Endodermal cell (in vitro differentiated cells): ENCODE measurements at regions not wholly inside any gene's neighbourhood (a gene's known extent, or its start where the extent isn't known, plus 50 kb on each side); places are given as distances from the start of the nearest gene placed in this dataset.
A peak's percentile ranks its signal among the peaks of the same experiment; 100 is the strongest.

Source experiments
- DNase-seq: peaks from one replicate; pipeline ENCODE4 v3.0.0-alpha.2; 2017
- H3K27ac ChIP-seq: 2 replicates; pipeline ENCODE4 v1.5.1; 2013; ENCODE audit warnings: mild to moderate bottlenecking, low read depth, low read length, moderate library complexity
- H3K27me3 ChIP-seq: 2 replicates; pipeline ENCODE4 v1.6.1; 2013; ENCODE audit warnings: mild to moderate bottlenecking, low read length, moderate library complexity; ENCODE audit not compliant: insufficient read depth, control insufficient read depth, poor library complexity, severe bottlenecking
- H3K36me3 ChIP-seq: 2 replicates; pipeline ENCODE4 v1.7.0; 2013; ENCODE audit warnings: mild to moderate bottlenecking, low read length, moderate library complexity; ENCODE audit not compliant: control insufficient read depth, insufficient read depth
- H3K4me1 ChIP-seq: one replicate; pipeline ENCODE4 v1.7.0; 2013; ENCODE audit warnings: low read length; ENCODE audit not compliant: control insufficient read depth, insufficient read depth
- H3K4me3 ChIP-seq: 2 replicates; pipeline ENCODE4 v1.5.1; 2013; ENCODE audit warnings: mild to moderate bottlenecking, low read length, moderate library complexity
- H3K9ac ChIP-seq: 2 replicates; pipeline ENCODE4 v1.6.1; 2013; ENCODE audit warnings: mild to moderate bottlenecking, low read length, moderate library complexity; ENCODE audit not compliant: poor library complexity, severe bottlenecking; ENCODE audit errors: extremely low read depth
- H3K9me3 ChIP-seq: 2 replicates; pipeline ENCODE4 v1.6.1; 2013; ENCODE audit warnings: mild to moderate bottlenecking, low read length, moderate library complexity; ENCODE audit not compliant: control insufficient read depth
- H3K27ac Mint-ChIP-seq: 2 replicates; pipeline ENCODE4 v1.8.0; 2020; ENCODE audit warnings: mixed read lengths
- H3K27me3 Mint-ChIP-seq: 2 replicates; pipeline ENCODE4 v1.8.0; 2021; ENCODE audit warnings: mild to moderate bottlenecking, mixed read lengths; ENCODE audit not compliant: insufficient read depth
- H3K36me3 Mint-ChIP-seq: 2 replicates; pipeline ENCODE4 v1.8.0; 2020; ENCODE audit warnings: low read depth, mixed read lengths
- H3K4me1 Mint-ChIP-seq: 2 replicates; pipeline ENCODE4 v1.8.0; 2020; ENCODE audit warnings: mixed read lengths
- H3K4me3 Mint-ChIP-seq: 2 replicates; pipeline ENCODE4 v1.8.0; 2020; ENCODE audit warnings: mild to moderate bottlenecking, moderate library complexity, mixed read lengths
- H3K9me3 Mint-ChIP-seq: 2 replicates; pipeline ENCODE4 v1.8.0; 2020; ENCODE audit warnings: mild to moderate bottlenecking, mixed read lengths
- WGBS, 2 experiments: methylation state at CpG; one replicate each; pipeline versions ENCODE4 v1.1.5 to v1.1.7; 2013; ENCODE audit warnings: missing lambda C conversion rate in 2 of 2, mixed read lengths in 1 of 2; ENCODE audit not compliant: insufficient coverage in 1 of 2, insufficient read length in 1 of 2; 5-methylcytosine and 5-hydroxymethylcytosine counted together
- TF ChIP-seq, protein P1 (sequence below): fragments of 200-600 bp; sonication (generic); conservative IDR thresholded peaks from 2 replicates; pipeline ENCODE4 v1.5.0; 2021; ENCODE audit warnings: antibody characterized with exemption, mild to moderate bottlenecking

- peaks cover 12% of the 10 kb centered on the region for H3K9me3 ChIP-seq
- H3K9ac ChIP-seq: no peak overlapping the region
- no peaks in the 10 kb centered on the region for H3K27me3 ChIP-seq
- no peak overlapping the region for H3K4me3 Mint-ChIP-seq
- no peaks in the 10 kb centered on the region for H3K36me3 ChIP-seq
- no peaks in the 10 kb centered on the region for H3K4me1 ChIP-seq
- H3K4me1 Mint-ChIP-seq: no peaks in the 10 kb centered on the region
- peaks cover 14% of the 10 kb centered on the region for H3K9me3 Mint-ChIP-seq
- no peak overlapping the region for H3K27ac Mint-ChIP-seq
- no peak overlapping the region for H3K27ac ChIP-seq
- no peak overlapping the region for H3K4me3 ChIP-seq
- H3K36me3 Mint-ChIP-seq: peaks cover 4% of the 10 kb centered on the region
- TF ChIP-seq, protein P1, sequence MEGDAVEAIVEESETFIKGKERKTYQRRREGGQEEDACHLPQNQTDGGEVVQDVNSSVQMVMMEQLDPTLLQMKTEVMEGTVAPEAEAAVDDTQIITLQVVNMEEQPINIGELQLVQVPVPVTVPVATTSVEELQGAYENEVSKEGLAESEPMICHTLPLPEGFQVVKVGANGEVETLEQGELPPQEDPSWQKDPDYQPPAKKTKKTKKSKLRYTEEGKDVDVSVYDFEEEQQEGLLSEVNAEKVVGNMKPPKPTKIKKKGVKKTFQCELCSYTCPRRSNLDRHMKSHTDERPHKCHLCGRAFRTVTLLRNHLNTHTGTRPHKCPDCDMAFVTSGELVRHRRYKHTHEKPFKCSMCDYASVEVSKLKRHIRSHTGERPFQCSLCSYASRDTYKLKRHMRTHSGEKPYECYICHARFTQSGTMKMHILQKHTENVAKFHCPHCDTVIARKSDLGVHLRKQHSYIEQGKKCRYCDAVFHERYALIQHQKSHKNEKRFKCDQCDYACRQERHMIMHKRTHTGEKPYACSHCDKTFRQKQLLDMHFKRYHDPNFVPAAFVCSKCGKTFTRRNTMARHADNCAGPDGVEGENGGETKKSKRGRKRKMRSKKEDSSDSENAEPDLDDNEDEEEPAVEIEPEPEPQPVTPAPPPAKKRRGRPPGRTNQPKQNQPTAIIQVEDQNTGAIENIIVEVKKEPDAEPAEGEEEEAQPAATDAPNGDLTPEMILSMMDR: no peak
- DNase-seq: no peak
- no peaks in the 10 kb centered on the region for H3K27me3 Mint-ChIP-seq
These were observed 173.3 kb upstream of the PRMT6 start for GRCh38 chr1:106883208-106883607.

DNA sequence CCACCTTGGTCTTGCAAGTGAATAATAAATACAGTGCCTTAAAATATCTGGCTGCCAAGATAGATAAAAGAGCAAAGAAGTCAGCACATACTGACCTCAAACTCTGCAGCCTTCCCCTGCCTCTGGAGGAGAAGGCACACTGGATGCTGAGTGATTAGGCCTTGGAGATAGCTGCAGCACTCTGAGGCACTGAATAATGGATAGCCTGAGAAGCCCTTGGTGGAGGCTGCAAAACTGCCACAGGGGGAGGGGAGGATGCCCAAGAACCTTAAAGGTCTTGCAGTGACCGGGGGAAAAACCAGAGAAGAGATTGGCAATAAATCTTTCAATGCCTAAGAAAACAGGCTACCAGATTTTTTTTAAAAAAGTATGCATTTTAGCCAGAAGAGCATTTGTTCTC is 167.4 kb upstream of the PRMT6 start:
- 83% methylated on average over 1 of the region's 1 CpG; no CpG with 5 or more reads in 1 of the 2 experiments for WGBS, 2 experiments
- peak; percentile 51 for DNase-seq
- Mint-ChIP-seq H3K27ac (no peak overlapping the region), H3K27me3 (no peaks in the 10 kb centered on the region), H3K4me1 (no peaks in the 10 kb centered on the region), H3K36me3 (no peaks in the 10 kb centered on the region), H3K4me3 (no peak overlapping the region), H3K9me3 (peaks cover 2% of the 10 kb centered on the region)
- no peaks in the 10 kb centered on the region for H3K4me1 ChIP-seq
- TF ChIP-seq, protein P1: no peak
- H3K36me3 ChIP-seq: no peaks in the 10 kb centered on the region
- no peak overlapping the region for H3K9ac ChIP-seq
- no peak overlapping the region for H3K27ac ChIP-seq
- H3K9me3 ChIP-seq: no peaks in the 10 kb centered on the region
- no peak overlapping the region for H3K4me3 ChIP-seq
- H3K27me3 ChIP-seq: no peaks in the 10 kb centered on the region

GRCh38 chr1:106889583-106889982 is 166.9 kb upstream of the PRMT6 start:
- WGBS, 2 experiments: 91 to 100% methylated on average over 5 of the region's 5 CpGs
- H3K4me3 Mint-ChIP-seq: no peak overlapping the region
- H3K36me3 Mint-ChIP-seq: no peaks in the 10 kb centered on the region

More at GRCh38 chr1:106889583-106889982, 166.9 kb upstream of the PRMT6 start:
- DNase-seq: no peak
- no peak overlapping the region for H3K9ac ChIP-seq
- Mint-ChIP-seq H3K27me3 (no peaks in the 10 kb centered on the region), H3K27ac (no peak overlapping the region), H3K9me3 (no peaks in the 10 kb centered on the region), H3K4me1 (no peaks in the 10 kb centered on the region)
- no peaks in the 10 kb centered on the region for H3K27me3 ChIP-seq
- H3K27ac ChIP-seq: no peak overlapping the region
- H3K36me3 ChIP-seq: no peaks in the 10 kb centered on the region
- H3K4me1 ChIP-seq: no peaks in the 10 kb centered on the region
- H3K9me3 ChIP-seq: no peaks in the 10 kb centered on the region
- H3K4me3 ChIP-seq: no peak overlapping the region
- TF ChIP-seq, protein P1: no peak
